ENCODE measurements at regions not wholly inside any gene's neighbourhood (a gene's known extent, or its start where the extent isn't known, plus 50 kb on each side); places are given as distances from the start of the nearest gene placed in this dataset.

DNA sequence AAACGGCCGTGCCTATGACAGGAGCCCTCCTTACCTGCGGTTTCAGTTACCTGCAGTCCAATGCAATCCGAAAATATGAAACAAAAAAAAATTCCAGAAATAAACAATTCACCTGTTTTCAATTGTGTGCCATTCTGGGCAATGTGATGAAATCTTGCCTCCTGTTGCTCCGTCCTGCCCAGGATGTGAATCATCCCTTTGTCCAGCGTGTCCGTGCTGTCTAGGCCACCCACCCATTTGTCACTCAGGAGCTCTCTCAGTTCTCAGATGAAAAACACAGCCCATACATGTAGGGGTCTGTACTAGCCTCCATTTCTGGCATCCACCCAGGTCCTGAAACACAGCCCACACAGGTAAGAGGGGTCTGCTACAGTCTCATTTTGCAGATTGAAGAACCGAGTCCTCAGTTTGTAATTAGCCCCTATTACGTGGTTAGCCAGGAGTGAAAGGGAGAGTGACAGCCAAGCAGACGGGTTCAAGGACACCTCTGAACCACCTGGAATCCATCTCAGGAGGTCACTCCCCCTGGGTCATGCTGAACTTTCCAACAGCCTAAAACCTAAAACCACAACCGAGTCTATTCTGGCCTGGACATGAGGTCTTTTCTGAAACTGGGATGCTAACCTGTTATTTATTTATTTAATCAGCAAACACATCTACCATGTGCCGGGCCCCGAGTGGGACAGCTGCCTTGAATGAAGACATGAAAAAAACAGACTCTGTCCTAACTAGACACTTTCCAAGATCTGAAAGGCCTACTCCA is 317.2 kb downstream of the SHANK2 start:
- TF ChIP-seq POLR2AphosphoS5 (IDR thresholded peaks at IDR 0.05; ENCODE audit: low read depth) = no peak
- no peak for TF ChIP-seq EZH2 (IDR thresholded peaks at IDR 0.05; ENCODE audit: low read depth, unreplicated experiment)
- TF ChIP-seq CTCF (conservative IDR thresholded peaks at IDR 0.05; ENCODE audit: low read depth in 2 of 2) = no peak
- TF ChIP-seq REST (IDR thresholded peaks at IDR 0.05; ENCODE audit: unreplicated experiment) = no peak
- TF ChIP-seq EZH2phosphoT487 (IDR thresholded peaks at IDR 0.05; ENCODE audit: unreplicated experiment) = no peak
- no peak for TF ChIP-seq JUNB (IDR thresholded peaks at IDR 0.05; ENCODE audit: unreplicated experiment)
- no peak for TF ChIP-seq NANOG (IDR thresholded peaks at IDR 0.05; ENCODE audit: borderline replicate concordance)
- no peak for TF ChIP-seq CREB1 (CRISPR knock-in tag; IDR thresholded peaks at IDR 0.05; ENCODE audit: low read depth)
- TF ChIP-seq STAT1 (IDR thresholded peaks at IDR 0.05; ENCODE audit: unreplicated experiment) = no peak
- TF ChIP-seq, protein P1, sequence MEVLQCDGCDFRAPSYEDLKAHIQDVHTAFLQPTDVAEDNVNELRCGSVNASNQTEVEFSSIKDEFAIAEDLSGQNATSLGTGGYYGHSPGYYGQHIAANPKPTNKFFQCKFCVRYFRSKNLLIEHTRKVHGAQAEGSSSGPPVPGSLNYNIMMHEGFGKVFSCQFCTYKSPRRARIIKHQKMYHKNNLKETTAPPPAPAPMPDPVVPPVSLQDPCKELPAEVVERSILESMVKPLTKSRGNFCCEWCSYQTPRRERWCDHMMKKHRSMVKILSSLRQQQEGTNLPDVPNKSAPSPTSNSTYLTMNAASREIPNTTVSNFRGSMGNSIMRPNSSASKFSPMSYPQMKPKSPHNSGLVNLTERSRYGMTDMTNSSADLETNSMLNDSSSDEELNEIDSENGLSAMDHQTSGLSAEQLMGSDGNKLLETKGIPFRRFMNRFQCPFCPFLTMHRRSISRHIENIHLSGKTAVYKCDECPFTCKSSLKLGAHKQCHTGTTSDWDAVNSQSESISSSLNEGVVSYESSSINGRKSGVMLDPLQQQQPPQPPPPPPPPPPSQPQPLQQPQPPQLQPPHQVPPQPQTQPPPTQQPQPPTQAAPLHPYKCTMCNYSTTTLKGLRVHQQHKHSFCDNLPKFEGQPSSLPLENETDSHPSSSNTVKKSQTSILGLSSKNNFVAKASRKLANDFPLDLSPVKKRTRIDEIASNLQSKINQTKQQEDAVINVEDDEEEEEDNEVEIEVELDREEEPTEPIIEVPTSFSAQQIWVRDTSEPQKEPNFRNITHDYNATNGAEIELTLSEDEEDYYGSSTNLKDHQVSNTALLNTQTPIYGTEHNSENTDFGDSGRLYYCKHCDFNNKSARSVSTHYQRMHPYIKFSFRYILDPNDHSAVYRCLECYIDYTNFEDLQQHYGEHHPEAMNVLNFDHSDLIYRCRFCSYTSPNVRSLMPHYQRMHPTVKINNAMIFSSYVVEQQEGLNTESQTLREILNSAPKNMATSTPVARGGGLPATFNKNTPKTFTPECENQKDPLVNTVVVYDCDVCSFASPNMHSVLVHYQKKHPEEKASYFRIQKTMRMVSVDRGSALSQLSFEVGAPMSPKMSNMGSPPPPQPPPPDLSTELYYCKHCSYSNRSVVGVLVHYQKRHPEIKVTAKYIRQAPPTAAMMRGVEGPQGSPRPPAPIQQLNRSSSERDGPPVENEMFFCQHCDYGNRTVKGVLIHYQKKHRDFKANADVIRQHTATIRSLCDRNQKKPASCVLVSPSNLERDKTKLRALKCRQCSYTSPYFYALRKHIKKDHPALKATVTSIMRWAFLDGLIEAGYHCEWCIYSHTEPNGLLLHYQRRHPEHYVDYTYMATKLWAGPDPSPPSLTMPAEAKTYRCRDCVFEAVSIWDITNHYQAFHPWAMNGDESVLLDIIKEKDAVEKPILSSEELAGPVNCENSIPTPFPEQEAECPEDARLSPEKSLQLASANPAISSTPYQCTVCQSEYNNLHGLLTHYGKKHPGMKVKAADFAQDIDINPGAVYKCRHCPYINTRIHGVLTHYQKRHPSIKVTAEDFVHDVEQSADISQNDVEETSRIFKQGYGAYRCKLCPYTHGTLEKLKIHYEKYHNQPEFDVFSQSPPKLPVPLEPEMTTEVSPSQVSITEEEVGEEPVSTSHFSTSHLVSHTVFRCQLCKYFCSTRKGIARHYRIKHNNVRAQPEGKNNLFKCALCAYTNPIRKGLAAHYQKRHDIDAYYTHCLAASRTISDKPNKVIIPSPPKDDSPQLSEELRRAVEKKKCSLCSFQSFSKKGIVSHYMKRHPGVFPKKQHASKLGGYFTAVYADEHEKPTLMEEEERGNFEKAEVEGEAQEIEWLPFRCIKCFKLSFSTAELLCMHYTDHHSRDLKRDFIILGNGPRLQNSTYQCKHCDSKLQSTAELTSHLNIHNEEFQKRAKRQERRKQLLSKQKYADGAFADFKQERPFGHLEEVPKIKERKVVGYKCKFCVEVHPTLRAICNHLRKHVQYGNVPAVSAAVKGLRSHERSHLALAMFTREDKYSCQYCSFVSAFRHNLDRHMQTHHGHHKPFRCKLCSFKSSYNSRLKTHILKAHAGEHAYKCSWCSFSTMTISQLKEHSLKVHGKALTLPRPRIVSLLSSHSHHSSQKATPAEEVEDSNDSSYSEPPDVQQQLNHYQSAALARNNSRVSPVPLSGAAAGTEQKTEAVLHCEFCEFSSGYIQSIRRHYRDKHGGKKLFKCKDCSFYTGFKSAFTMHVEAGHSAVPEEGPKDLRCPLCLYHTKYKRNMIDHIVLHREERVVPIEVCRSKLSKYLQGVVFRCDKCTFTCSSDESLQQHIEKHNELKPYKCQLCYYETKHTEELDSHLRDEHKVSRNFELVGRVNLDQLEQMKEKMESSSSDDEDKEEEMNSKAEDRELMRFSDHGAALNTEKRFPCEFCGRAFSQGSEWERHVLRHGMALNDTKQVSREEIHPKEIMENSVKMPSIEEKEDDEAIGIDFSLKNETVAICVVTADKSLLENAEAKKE (CRISPR knock-in tag; IDR thresholded peaks at IDR 0.05) = no peak
- TF ChIP-seq ZNF114 (CRISPR knock-in tag; IDR thresholded peaks at IDR 0.05) = no peak
- no peak for TF ChIP-seq ZNF331 (CRISPR knock-in tag; IDR thresholded peaks at IDR 0.05; ENCODE audit: low read depth)
- TF ChIP-seq, protein P2, sequence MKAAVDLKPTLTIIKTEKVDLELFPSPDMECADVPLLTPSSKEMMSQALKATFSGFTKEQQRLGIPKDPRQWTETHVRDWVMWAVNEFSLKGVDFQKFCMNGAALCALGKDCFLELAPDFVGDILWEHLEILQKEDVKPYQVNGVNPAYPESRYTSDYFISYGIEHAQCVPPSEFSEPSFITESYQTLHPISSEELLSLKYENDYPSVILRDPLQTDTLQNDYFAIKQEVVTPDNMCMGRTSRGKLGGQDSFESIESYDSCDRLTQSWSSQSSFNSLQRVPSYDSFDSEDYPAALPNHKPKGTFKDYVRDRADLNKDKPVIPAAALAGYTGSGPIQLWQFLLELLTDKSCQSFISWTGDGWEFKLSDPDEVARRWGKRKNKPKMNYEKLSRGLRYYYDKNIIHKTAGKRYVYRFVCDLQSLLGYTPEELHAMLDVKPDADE (IDR thresholded peaks at IDR 0.05) = no peak

Measured in GM23338 (cell line).